ENCODE measurements at regions not wholly inside any gene's neighbourhood (a gene's known extent, or its start where the extent isn't known, plus 50 kb on each side); places are given as distances from the start of the nearest gene placed in this dataset.
"Not testable (repeated sequence)": the region's sequence is repeated elsewhere in the genome, so short reads cannot be mapped to it uniquely, and the experiment has no call there.

DNA sequence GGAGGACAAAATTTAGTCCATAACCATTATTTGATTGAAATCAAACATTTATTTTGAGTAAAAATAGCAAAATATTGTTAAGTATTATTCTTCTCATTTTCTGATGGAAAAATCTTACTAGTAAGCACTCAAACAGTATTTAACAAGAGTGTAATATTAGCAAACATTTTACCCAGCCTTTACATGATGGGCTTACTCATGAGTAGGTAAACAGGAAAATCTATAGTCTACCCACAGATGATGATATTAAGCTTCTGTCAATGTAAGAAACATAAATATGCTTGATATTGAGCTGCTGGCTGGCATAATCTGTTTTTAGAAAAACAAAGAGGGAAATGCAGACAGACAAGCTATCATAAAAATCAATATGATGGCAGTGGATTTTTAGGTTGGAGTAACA is 418.5 kb upstream of the COX7C start:
- Mint-ChIP-seq H3K4me3 (no peak overlapping the region), H3K9me3 (no peaks in the 10 kb centered on the region), H3K4me1 (no peaks in the 10 kb centered on the region), H3K36me3 (ENCODE audit: low read depth) (no peaks in the 10 kb centered on the region), H3K27ac (no peak overlapping the region), H3K27me3 (ENCODE audit: low read depth) (no peaks in the 10 kb centered on the region)
- TF ChIP-seq, protein P1, sequence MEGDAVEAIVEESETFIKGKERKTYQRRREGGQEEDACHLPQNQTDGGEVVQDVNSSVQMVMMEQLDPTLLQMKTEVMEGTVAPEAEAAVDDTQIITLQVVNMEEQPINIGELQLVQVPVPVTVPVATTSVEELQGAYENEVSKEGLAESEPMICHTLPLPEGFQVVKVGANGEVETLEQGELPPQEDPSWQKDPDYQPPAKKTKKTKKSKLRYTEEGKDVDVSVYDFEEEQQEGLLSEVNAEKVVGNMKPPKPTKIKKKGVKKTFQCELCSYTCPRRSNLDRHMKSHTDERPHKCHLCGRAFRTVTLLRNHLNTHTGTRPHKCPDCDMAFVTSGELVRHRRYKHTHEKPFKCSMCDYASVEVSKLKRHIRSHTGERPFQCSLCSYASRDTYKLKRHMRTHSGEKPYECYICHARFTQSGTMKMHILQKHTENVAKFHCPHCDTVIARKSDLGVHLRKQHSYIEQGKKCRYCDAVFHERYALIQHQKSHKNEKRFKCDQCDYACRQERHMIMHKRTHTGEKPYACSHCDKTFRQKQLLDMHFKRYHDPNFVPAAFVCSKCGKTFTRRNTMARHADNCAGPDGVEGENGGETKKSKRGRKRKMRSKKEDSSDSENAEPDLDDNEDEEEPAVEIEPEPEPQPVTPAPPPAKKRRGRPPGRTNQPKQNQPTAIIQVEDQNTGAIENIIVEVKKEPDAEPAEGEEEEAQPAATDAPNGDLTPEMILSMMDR (IDR thresholded peaks at IDR 0.05; ENCODE audit: unreplicated experiment in 3 of 3), result no peak

DNA sequence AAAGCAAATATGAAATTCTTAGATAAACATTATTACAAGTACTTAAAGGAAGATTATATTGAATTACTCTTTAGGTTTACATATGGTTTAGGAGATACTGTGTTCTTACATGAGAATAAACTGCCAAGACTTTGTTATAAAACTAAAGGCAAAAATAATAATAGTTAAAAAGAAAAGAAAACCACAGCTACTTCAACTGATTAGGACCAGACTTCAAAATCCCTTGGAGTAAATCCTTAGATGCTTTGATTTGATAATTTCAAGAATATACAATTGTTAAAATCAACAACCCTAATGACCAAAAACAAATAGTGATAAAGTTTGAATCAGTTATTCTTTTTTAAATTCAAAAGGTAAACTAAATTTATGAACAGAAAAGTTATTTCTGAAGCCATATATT is 389.6 kb upstream of the COX7C start:
- H3K27me3 Mint-ChIP-seq (ENCODE audit: low read depth), result no peaks in the 10 kb centered on the region
- H3K9me3 Mint-ChIP-seq, result no peaks in the 10 kb centered on the region
- no peak overlapping the region for H3K27ac Mint-ChIP-seq
- no peaks in the 10 kb centered on the region for H3K36me3 Mint-ChIP-seq (ENCODE audit: low read depth)
- H3K4me1 Mint-ChIP-seq, result no peaks in the 10 kb centered on the region
- TF ChIP-seq, protein P1 (IDR thresholded peaks at IDR 0.05; ENCODE audit: unreplicated experiment in 3 of 3), result no peak
- H3K4me3 Mint-ChIP-seq, result no peak overlapping the region

- Mint-ChIP-seq H3K27me3 (ENCODE audit: low read depth) (no peaks in the 10 kb centered on the region), H3K9me3 (no peaks in the 10 kb centered on the region), H3K4me1 (no peaks in the 10 kb centered on the region), H3K36me3 (ENCODE audit: low read depth) (no peaks in the 10 kb centered on the region), H3K4me3 (no peak overlapping the region), H3K27ac (no peak overlapping the region)
- TF ChIP-seq, protein P1 (IDR thresholded peaks at IDR 0.05; ENCODE audit: unreplicated experiment in 3 of 3), result no peak
These were observed 385.5 kb upstream of the COX7C start for GRCh38 chr5:86232246-86232645.

DNA sequence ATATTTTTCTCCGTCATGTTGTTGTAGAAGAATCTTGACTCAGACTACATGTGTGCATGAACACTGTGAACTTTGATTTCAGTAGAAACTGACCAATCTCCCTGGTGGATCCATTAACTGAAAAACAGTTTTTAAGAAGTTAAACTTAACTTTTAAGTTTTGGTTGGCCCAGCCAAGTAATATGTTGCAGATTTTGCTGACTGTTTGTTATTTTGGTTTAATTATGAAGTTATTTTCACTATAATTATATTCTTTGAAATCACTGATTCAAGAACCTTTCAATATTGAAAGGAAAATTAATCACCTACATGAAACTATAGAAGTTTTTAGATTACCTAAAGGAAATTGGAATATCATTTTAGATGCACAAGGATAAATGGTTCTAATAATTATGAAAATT is 373.6 kb upstream of the COX7C start:
- Mint-ChIP-seq H3K36me3 (ENCODE audit: low read depth) (no peaks in the 10 kb centered on the region), H3K4me1 (no peaks in the 10 kb centered on the region), H3K4me3 (no peak overlapping the region), H3K27ac (no peak overlapping the region), H3K9me3 (peaks cover 2% of the 10 kb centered on the region), H3K27me3 (ENCODE audit: low read depth) (no peaks in the 10 kb centered on the region)
- TF ChIP-seq, protein P1 (IDR thresholded peaks at IDR 0.05; ENCODE audit: unreplicated experiment in 3 of 3), result no peak

DNA sequence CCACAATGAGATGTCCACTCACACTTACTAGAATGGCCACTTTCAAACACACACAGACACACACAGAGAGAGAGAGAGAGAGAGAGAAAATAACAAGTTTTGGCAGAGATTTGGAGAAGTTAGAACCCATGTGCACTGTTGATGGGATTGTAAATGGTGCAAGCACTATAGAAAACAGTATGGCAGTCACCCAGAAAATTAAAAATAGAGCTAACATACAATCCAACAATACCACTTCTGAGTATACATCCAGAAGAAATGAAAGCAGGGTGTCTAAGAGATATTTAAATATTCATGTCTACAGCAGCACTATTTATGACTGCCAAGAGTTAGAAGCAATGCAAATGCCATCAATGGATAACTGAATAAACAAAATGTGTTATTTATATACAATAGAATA is 359.9 kb upstream of the COX7C start:
- TF ChIP-seq, protein P1 (IDR thresholded peaks at IDR 0.05; ENCODE audit: unreplicated experiment in 3 of 3), result no peak
- Mint-ChIP-seq H3K9me3 (no peaks in the 10 kb centered on the region), H3K4me1 (no peaks in the 10 kb centered on the region), H3K4me3 (no peak overlapping the region), H3K27ac (no peak overlapping the region), H3K27me3 (ENCODE audit: low read depth) (no peaks in the 10 kb centered on the region), H3K36me3 (ENCODE audit: low read depth) (no peaks in the 10 kb centered on the region)

- H3K4me3 Mint-ChIP-seq; H3K4me1 Mint-ChIP-seq; H3K9me3 Mint-ChIP-seq; H3K36me3 Mint-ChIP-seq (ENCODE audit: low read depth); H3K27me3 Mint-ChIP-seq (ENCODE audit: low read depth); H3K27ac Mint-ChIP-seq: not testable (repeated sequence)
These were observed 333.1 kb upstream of the COX7C start for GRCh38 chr5:86284400-86285190.

- not testable (repeated sequence) for H3K9me3 Mint-ChIP-seq; H3K27me3 Mint-ChIP-seq (ENCODE audit: low read depth); H3K27ac Mint-ChIP-seq; H3K4me3 Mint-ChIP-seq; H3K4me1 Mint-ChIP-seq; H3K36me3 Mint-ChIP-seq (ENCODE audit: low read depth)
These were observed 330.3 kb upstream of the COX7C start for GRCh38 chr5:86287437-86287836.

DNA sequence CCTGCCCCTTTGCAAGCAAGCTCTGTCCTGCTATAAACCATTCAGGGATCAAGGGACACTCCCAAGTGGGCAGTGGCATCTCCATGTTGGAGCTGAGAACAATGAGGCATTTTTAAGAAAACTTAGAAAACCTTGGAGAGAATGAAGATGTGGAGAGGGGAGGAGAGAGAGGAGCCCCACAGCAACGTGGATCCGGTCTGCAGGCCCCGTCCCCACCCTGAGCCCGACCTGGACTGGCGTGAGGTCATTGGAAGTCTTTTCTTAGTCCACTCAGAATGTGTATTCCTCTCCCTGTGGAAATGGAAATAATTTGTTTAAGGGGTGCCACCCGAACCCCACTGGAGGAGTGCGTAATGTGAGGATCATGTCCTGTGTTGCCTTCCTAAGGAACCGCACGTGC is 328.0 kb upstream of the COX7C start:
- not testable (repeated sequence) for H3K27ac Mint-ChIP-seq; H3K4me3 Mint-ChIP-seq; H3K9me3 Mint-ChIP-seq; H3K27me3 Mint-ChIP-seq (ENCODE audit: low read depth); H3K4me1 Mint-ChIP-seq; H3K36me3 Mint-ChIP-seq (ENCODE audit: low read depth)

- not testable (repeated sequence) for H3K27me3 Mint-ChIP-seq (ENCODE audit: low read depth); H3K27ac Mint-ChIP-seq; H3K4me3 Mint-ChIP-seq; H3K9me3 Mint-ChIP-seq; H3K4me1 Mint-ChIP-seq; H3K36me3 Mint-ChIP-seq (ENCODE audit: low read depth)
These were observed 324.9 kb upstream of the COX7C start for GRCh38 chr5:86292811-86293210.

- not testable (repeated sequence) for H3K27ac Mint-ChIP-seq; H3K4me1 Mint-ChIP-seq; H3K9me3 Mint-ChIP-seq; H3K4me3 Mint-ChIP-seq; H3K27me3 Mint-ChIP-seq (ENCODE audit: low read depth); H3K36me3 Mint-ChIP-seq (ENCODE audit: low read depth)
These were observed 315.1 kb upstream of the COX7C start for GRCh38 chr5:86302643-86303042.
